NCI-H774 (cell line): ENCODE measurements at regions not wholly inside any gene's neighbourhood (a gene's known extent, or its start where the extent isn't known, plus 50 kb on each side); places are given as distances from the start of the nearest gene placed in this dataset.

Experiments used
- DNase-seq: peaks from one replicate; lab custom pipeline; 2025; lab: John Stamatoyannopoulos, UW

- no peak for DNase-seq
These were observed 172.5 kb downstream of the SMAD2 start for GRCh38 chr18:47758000-47758399.

- peak; percentile 51 for DNase-seq
These were observed 174.0 kb downstream of the SMAD2 start for GRCh38 chr18:47756364-47757016.

- no peak for DNase-seq
These were observed 175.4 kb downstream of the SMAD2 start for GRCh38 chr18:47755102-47755456.

- peak; percentile 61 for DNase-seq
These were observed 176.0 kb downstream of the SMAD2 start for GRCh38 chr18:47754311-47755101.

- DNase-seq, result no peak
These were observed 177.4 kb downstream of the SMAD2 start for GRCh38 chr18:47752796-47753645.

- no peak for DNase-seq
These were observed 179.5 kb downstream of the SMAD2 start for GRCh38 chr18:47750889-47751423.

GRCh38 chr18:47749600-47749973 lies 180.9 kb downstream of the SMAD2 start:
- DNase-seq, result no peak

GRCh38 chr18:47748847-47749599 lies 181.4 kb downstream of the SMAD2 start:
- DNase-seq, result peak; percentile 42

GRCh38 chr18:47748093-47748796 lies 182.2 kb downstream of the SMAD2 start:
- no peak for DNase-seq

GRCh38 chr18:47747260-47747795 lies 183.1 kb downstream of the SMAD2 start:
- no peak for DNase-seq

- DNase-seq, result no peak
These were observed 183.8 kb downstream of the SMAD2 start for GRCh38 chr18:47746615-47747014.

GRCh38 chr18:47745227-47745626 lies 185.2 kb downstream of the SMAD2 start:
- no peak for DNase-seq

GRCh38 chr18:47737956-47738355 lies 192.5 kb downstream of the SMAD2 start:
- no peak for DNase-seq

GRCh38 chr18:47737198-47737830 lies 193.1 kb downstream of the SMAD2 start:
- DNase-seq, result no peak

GRCh38 chr18:47736376-47737140 lies 193.9 kb downstream of the SMAD2 start:
- DNase-seq, result no peak

GRCh38 chr18:47735041-47735702 lies 195.3 kb downstream of the SMAD2 start:
- no peak for DNase-seq

GRCh38 chr18:47731276-47731675 lies 199.2 kb downstream of the SMAD2 start:
- DNase-seq, result no peak

- DNase-seq, result no peak
These were observed 199.7 kb downstream of the SMAD2 start for GRCh38 chr18:47730795-47731194.

GRCh38 chr18:47729356-47729755 lies 201.1 kb downstream of the SMAD2 start:
- DNase-seq, result no peak
